IPS-18c (cell line): ENCODE measurements at regions not wholly inside any gene's neighbourhood (a gene's known extent, or its start where the extent isn't known, plus 50 kb on each side); places are given as distances from the start of the nearest gene placed in this dataset.
"Not testable (repeated sequence)": the region's sequence is repeated elsewhere in the genome, so short reads cannot be mapped to it uniquely, and the experiment has no call there.

Experiments used
- H3K4me3 ChIP-seq: 2 replicates; pipeline ENCODE4 v1.7.0; 2013; ENCODE audit warnings: low read depth, mild to moderate bottlenecking, low read length, moderate library complexity; ENCODE audit not compliant: insufficient read depth
- H3K9me3 ChIP-seq: one replicate; pipeline ENCODE4 v1.6.1; 2013; ENCODE audit warnings: mild to moderate bottlenecking, low read length, moderate library complexity; ENCODE audit not compliant: control insufficient read depth, insufficient read depth

- H3K9me3 ChIP-seq: no peaks in the 10 kb centered on the region
- H3K4me3 ChIP-seq: no peak overlapping the region
Measured at GRCh38 chr13:54593504-54593903, 1564.9 kb downstream of the OLFM4 start.

- Histone ChIP-seq H3K4me3 (no peak overlapping the region), H3K9me3 (no peaks in the 10 kb centered on the region)
Measured at GRCh38 chr13:54597540-54598088, 1569.0 kb downstream of the OLFM4 start.

DNA sequence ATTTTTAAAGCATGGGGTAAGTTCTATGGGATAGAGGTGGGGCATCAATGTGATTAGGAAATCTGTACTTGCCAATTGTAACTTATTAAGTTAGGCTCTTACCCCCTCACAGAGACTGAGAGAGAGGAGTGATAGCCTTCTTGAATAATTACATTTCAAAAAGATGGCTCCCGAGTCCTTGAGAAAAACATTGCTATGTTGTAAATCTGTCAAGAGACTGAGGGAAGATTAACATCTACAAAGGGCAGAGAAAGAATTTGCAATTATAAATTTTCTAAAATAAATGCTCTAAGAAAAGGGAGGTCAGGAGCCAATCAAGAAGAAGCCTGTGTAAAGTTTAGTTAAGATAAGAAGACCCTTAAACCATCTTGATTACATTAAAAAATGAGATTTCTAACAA, 1570.8 kb downstream of the OLFM4 start:
- H3K9me3 ChIP-seq: no peaks in the 10 kb centered on the region

DNA sequence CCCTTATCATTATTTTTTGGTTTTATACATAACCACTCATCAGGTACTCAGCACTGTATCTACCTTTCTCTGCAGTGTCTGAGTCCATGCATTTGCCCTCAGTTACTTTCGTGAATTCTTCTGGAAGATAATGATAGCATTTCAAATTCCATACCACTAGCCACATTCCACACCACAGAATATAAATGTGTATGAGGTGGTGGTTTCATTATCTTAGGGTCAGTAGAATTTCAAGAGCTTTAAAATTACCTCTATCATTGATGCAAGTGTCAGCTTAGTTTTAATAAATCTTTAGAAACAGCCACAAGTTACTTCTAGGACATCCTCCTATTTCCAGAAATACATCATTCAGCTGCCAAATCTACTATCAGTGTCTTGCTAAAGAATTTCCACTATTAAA, 1578.3 kb downstream of the OLFM4 start:
- no peak overlapping the region for H3K4me3 ChIP-seq
- H3K9me3 ChIP-seq: no peaks in the 10 kb centered on the region

More for the DNA sequence above, 1570.8 kb downstream of the OLFM4 start:
- H3K4me3 ChIP-seq: no peak overlapping the region

GRCh38 chr13:54607421-54607820, 1578.8 kb downstream of the OLFM4 start:
- no peak overlapping the region for H3K4me3 ChIP-seq
- H3K9me3 ChIP-seq: no peaks in the 10 kb centered on the region

DNA sequence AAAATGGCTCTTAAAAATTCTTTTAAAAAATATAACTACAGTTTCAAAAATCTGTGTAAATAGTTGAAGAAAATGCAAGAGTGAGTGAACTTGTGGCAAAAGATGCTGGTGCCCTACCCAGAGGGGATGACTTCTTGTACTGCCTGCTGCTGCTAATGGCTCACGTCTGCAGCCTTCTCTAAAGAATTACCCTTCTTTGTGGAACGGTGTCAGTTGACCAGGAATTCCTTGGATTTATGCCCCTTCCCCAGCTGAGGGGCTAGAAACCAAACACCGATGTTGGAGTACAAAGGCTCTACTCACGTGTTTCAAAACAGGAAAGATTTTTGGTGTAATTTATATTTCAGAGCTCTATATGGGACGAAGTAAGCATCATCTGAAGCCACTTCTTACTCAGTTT, 1582.8 kb downstream of the OLFM4 start:
- no peaks in the 10 kb centered on the region for H3K9me3 ChIP-seq
- H3K4me3 ChIP-seq: no peak overlapping the region

- Histone ChIP-seq H3K4me3 (no peak overlapping the region), H3K9me3 (no peaks in the 10 kb centered on the region)
Measured at GRCh38 chr13:54614726-54615125, 1586.1 kb downstream of the OLFM4 start.

DNA sequence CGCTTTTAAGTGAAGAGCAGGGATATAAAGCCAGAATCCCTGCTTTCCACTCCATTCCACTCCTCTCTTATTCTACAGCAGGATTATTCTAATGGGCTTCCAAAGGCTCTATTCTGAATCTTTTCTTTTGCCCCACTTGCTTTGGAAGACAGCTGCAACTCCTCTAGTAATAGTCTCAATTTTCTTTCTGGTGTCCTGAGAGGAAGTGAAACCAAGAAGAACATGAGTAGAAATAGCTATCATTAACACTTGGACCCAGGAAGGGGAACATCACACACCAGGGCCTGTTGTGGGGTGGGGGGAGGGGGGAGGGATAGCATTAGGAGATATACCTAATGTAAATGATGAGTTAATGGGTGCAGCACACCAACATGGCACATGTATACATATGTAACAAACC, 1597.9 kb downstream of the OLFM4 start:
- not testable (repeated sequence) for H3K9me3 ChIP-seq

GRCh38 chr13:54627646-54628372, 1599.2 kb downstream of the OLFM4 start:
- Histone ChIP-seq H3K4me3 (no peak overlapping the region), H3K9me3 (no peaks in the 10 kb centered on the region)

More for the DNA sequence above, 1597.9 kb downstream of the OLFM4 start:
- H3K4me3 ChIP-seq: not testable (repeated sequence)

DNA sequence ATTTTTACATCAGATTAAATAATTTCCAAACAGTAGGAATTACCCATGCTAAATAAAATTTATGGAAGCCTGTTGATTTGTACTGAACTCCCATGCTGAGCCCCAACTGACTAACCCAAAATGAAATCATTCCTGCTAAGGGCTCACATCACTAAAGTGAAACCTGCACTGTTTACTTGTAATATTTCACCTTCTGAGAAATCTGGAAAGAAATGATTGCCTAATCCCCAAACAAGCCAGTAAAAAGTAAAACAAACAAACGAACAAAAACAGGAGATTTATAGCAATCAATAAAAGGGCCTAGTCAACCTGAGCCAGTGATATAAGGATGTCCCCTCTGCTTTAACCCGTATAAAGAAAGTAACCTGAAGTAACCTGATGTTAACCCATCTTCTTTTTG, 1599.8 kb downstream of the OLFM4 start:
- H3K9me3 ChIP-seq: no peaks in the 10 kb centered on the region
- H3K4me3 ChIP-seq: no peak overlapping the region

- H3K4me3 ChIP-seq: no peak overlapping the region
Measured at GRCh38 chr13:54633456-54633855, 1604.8 kb downstream of the OLFM4 start.

DNA sequence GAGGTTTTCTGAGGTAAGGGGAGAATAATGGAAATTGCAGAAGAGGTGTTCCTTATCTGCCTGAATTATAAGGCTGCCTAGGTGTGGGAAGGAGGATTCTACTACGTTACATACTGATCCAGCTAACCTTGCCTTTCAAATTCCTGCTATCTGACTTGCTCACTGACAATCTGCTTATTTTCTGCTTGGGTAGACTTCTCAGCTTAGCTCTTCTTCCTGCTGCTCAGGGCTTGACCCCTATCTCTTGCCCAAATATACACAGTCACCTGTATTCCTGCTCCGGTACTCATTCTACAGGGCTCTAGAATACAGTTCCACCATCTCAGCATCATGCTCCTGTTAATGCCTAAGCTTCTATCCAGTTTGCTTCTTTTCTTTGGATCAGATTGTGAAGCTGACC, 1607.6 kb downstream of the OLFM4 start:
- Histone ChIP-seq H3K4me3 (no peak overlapping the region), H3K9me3 (no peaks in the 10 kb centered on the region)

More at GRCh38 chr13:54633456-54633855, 1604.8 kb downstream of the OLFM4 start:
- H3K9me3 ChIP-seq: no peaks in the 10 kb centered on the region

GRCh38 chr13:54637366-54637765, 1608.8 kb downstream of the OLFM4 start:
- no peak overlapping the region for H3K4me3 ChIP-seq
- H3K9me3 ChIP-seq: no peaks in the 10 kb centered on the region

GRCh38 chr13:54640719-54641118, 1612.1 kb downstream of the OLFM4 start:
- no peaks in the 10 kb centered on the region for H3K9me3 ChIP-seq
- no peak overlapping the region for H3K4me3 ChIP-seq

DNA sequence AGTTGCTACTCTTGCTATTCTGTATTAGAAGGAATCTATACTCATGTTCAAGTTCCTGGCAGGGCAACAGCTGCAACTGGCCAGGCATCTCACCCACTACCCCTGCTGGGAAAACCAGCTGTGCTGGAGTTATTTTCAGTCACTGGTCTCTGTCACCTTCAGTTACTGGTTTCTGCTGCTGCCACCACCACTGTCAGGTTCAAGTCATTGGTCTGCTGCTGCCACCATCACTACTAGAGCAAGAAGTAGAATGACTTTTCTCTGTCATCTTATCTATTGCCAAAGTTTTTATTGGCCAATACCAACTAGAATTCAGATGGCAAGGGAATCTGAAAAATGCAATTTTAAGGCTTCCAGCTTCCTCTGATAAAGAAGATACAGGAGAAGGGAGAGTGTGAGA, 1615.2 kb downstream of the OLFM4 start:
- no peak overlapping the region for H3K4me3 ChIP-seq

GRCh38 chr13:54647275-54647674, 1618.7 kb downstream of the OLFM4 start:
- no peak overlapping the region for H3K4me3 ChIP-seq
- H3K9me3 ChIP-seq: no peaks in the 10 kb centered on the region

More for the DNA sequence above, 1615.2 kb downstream of the OLFM4 start:
- H3K9me3 ChIP-seq: no peaks in the 10 kb centered on the region

GRCh38 chr13:54657588-54657987, 1629.0 kb downstream of the OLFM4 start:
- Histone ChIP-seq H3K9me3 (no peaks in the 10 kb centered on the region), H3K4me3 (no peak overlapping the region)

DNA sequence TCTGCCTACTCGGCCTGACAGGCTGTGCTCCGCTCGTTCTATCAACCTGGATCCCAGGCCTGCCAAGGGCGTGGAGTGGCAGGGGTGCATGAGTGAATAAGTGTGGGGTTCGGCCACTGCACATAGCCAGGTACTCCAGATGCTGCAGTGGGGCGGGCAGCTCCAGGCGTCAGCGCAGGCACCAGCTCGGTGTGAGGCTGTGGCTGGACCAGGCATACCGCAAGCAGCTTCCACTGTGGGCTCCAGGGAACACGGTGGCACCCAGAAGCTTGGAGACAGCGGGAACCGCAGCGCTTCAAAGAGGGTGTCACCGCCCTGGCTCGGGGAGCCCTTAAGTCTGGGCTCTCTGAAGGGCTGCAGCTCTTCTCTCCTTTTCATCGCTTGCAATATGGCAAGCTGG, 1630.2 kb downstream of the OLFM4 start:
- no peak overlapping the region for H3K4me3 ChIP-seq
- no peaks in the 10 kb centered on the region for H3K9me3 ChIP-seq

DNA sequence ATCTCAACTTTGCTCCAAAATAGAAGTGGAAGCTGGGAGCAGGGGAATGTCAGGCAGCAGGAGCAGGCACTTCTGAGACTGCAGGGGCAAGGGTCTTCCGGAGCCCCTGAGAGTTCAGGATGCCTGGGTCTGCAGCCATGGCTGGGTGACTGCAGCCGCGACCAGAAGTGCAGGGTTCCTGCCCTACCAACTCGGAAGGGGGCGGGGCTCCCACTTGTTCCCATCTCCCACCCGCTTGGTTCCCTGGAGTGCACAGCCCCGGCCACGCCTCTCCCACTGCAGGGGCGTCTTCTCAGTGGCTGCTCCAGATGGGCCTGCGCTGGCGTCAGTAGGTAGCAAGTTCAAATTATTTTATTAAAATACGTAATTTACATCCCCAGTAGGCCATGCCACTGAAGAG, 1631.7 kb downstream of the OLFM4 start:
- H3K4me3 ChIP-seq: no peak overlapping the region
- no peaks in the 10 kb centered on the region for H3K9me3 ChIP-seq
